Adrenal gland (tissue), 9 donors: ENCODE measurements at regions not wholly inside any gene's neighbourhood (a gene's known extent, or its start where the extent isn't known, plus 50 kb on each side); places are given as distances from the start of the nearest gene placed in this dataset.
"Not testable (repeated sequence)": the region's sequence is repeated elsewhere in the genome, so short reads cannot be mapped to it uniquely, and the experiment has no call there.

Experiments used
- DNase-seq, 7 donors: peaks; one replicate each; pipeline ENCODE4 v3.0.0-alpha.2; 2019 to 2020
- H3K27ac ChIP-seq, 5 donors: fragments of 200-600 bp; sonication (generic) in 4 of 5; 1 replicate in 3 of 5; 2 replicates in 2 of 5; pipeline versions ENCODE4 v1.5.1 to v1.8.0; 2016 to 2020; ENCODE audit warnings: mild to moderate bottlenecking in 1 of 5
- H3K27me3 ChIP-seq: fragments of 200-600 bp; 2 replicates; pipeline ENCODE4 v1.8.0; 2021
- H3K36me3 ChIP-seq, 2 donors: fragments of 200-600 bp; replicated peaks in 1 of 2; 1 replicate in 1 of 2; 2 replicates in 1 of 2; pipeline versions ENCODE4 v1.5.1 to v1.8.0; 2018 to 2022
- H3K4me1 ChIP-seq, 2 donors: fragments of 200-600 bp; replicated peaks in 1 of 2; 1 replicate in 1 of 2; 2 replicates in 1 of 2; pipeline versions ENCODE4 v1.5.1 to v1.8.0; 2018 to 2021
- H3K4me3 ChIP-seq, 4 donors: fragments of 200-600 bp; sonication (generic) in 3 of 4; one replicate each; pipeline ENCODE4 v1.5.1; 2016 to 2018
- H3K9me3 ChIP-seq, 3 donors: fragments of 200-600 bp; sonication (generic) in 1 of 3; replicated peaks in 1 of 3; 1 replicate in 2 of 3; 2 replicates in 1 of 3; pipeline versions ENCODE4 v1.5.1 to v1.8.0; 2016 to 2021
- CTCF ChIP-seq, 6 experiments: fragments of 450-650 bp in 4 of 6; fragments of 200-600 bp in 2 of 6; sonication (generic) in 1 of 6; IDR thresholded peaks; 1 replicate in 5 of 6; 2 replicates in 1 of 6; pipeline versions ENCODE4 v1.5.1 to v1.8.0; 2016 to 2021; ENCODE audit warnings: antibody characterized with exemption in 6 of 6, mild to moderate bottlenecking in 2 of 6, moderate library complexity in 1 of 6
- POLR2A ChIP-seq, 2 donors: fragments of 450-650 bp; IDR thresholded peaks; one replicate each; pipeline ENCODE4 v1.6.1; 2017; ENCODE audit warnings: antibody characterized with exemption in 2 of 2, mild to moderate bottlenecking in 2 of 2, moderate library complexity in 1 of 2
- WGBS, 4 donors: extraction: QIAGEN DNeasy Blood & Tissue Kit in 2 of 4; methylation state at CpG; one replicate each; pipeline versions ENCODE4 v1.1.5 to v1.1.7; 2013 to 2017; 5-methylcytosine and 5-hydroxymethylcytosine counted together
- intact Hi-C, 2 donors: fragments of 100-400 bp; cut with DNase I; formaldehyde crosslinking; loops; one replicate each; pipeline versions ENCODE4 v1.14.1 to v1.15.0; 2022 to 2023
- small RNA-seq, 2 donors: library from RNA; depleted of rRNA; stranded (forward); fragments of <200 nt; gene quantifications; one replicate each; pipeline ENCODE3, GENCODE V24; 2016
- donor health status: healthy with polysubstance abuse.
- donor health status: Bipolar disorder and iron deficiency.
- donor health status: DM: yes; HTN: yes; CAD: no.
- donor health status: DM: no; HTN: no; CAD: no.
- donor health status: DM: no; HTN: no; CAD: no.

- Histone ChIP-seq H3K36me3 (no peaks in the 10 kb centered on the region), H3K9me3 (no peaks in the 10 kb centered on the region), H3K4me3 (no peak overlapping the region), H3K27me3 (no peaks in the 10 kb centered on the region), H3K4me1 (no peaks in the 10 kb centered on the region), H3K27ac (no peak overlapping the region)
- TF ChIP-seq POLR2A (IDR thresholded peaks at IDR 0.05): no peak
- no peak for TF ChIP-seq CTCF (IDR thresholded peaks at IDR 0.05)
- DNase-seq: no peak
- 89 to 93% (median 91%) methylated on average over 18 to 31 of the region's 31 CpGs for WGBS, 4 donors
- intact Hi-C loops: no loop called here
These were observed 112.5 kb downstream of the NBPF12 start for GRCh38 chr1:147050654-147051053.

GRCh38 chr1:147046863-147047394, 108.8 kb downstream of the NBPF12 start:
- H3K9me3 ChIP-seq, intact Hi-C loops, H3K36me3 ChIP-seq, H3K4me3 ChIP-seq, H3K4me1 ChIP-seq, H3K27ac ChIP-seq, H3K27me3 ChIP-seq, DNase-seq: not testable (repeated sequence)
- 68 to 82% (median 74%) methylated on average over 4 of the region's 4 CpGs for WGBS, 4 donors

- no peak for TF ChIP-seq POLR2A (IDR thresholded peaks at IDR 0.05)
- no peak for TF ChIP-seq CTCF (IDR thresholded peaks at IDR 0.05)
- no peaks in the 10 kb centered on the region for H3K27me3 ChIP-seq
- H3K27ac ChIP-seq: no peak overlapping the region
- intact Hi-C loops: no loop called here
- H3K4me3 ChIP-seq: no peak overlapping the region
- no peaks in the 10 kb centered on the region for H3K36me3 ChIP-seq
- no peak for DNase-seq
- no peaks in the 10 kb centered on the region for H3K9me3 ChIP-seq
- 28 to 52% (median 51%) methylated on average over 1 of the region's 1 CpG for WGBS, 4 donors
- no peaks in the 10 kb centered on the region for H3K4me1 ChIP-seq
These were observed 108.2 kb downstream of the NBPF12 start for GRCh38 chr1:147046189-147046862.

Small RNA genes lying in the stretch of these regions (small RNA-seq; reads per million reads assigned to genes)
- gene RNU1-151P: 0 reads per million in 2 donors
